DND-41 (cell line): ENCODE measurements at regions not wholly inside any gene's neighbourhood (a gene's known extent, or its start where the extent isn't known, plus 50 kb on each side); places are given as distances from the start of the nearest gene placed in this dataset.

Experiments used
- ATAC-seq: fragments of 200-7000 bp; cut with Tn5 transposase; 3 replicates; pipeline ENCODE4 v1.9.1; 2021; ENCODE audit warnings: low read depth; ENCODE audit not compliant: insufficient read depth
- DNase-seq: peaks from one replicate; pipeline ENCODE4 v3.0.0-alpha.2; 2020
- H2AFZ ChIP-seq: 2 replicates; pipeline ENCODE4 v1.6.0; 2012; ENCODE audit warnings: low read depth, low read length
- H3K27ac ChIP-seq: 2 replicates; pipeline ENCODE4 v1.5.1; 2012; ENCODE audit warnings: low read length, inconsistent platforms
- H3K27me3 ChIP-seq: fragments of 200-600 bp; sonication (generic); 2 replicates; pipeline ENCODE4 v1.6.0; 2012; ENCODE audit warnings: low read length, mild to moderate bottlenecking, inconsistent platforms; ENCODE audit not compliant: insufficient read depth, poor library complexity
- H3K36me3 ChIP-seq: 2 replicates; pipeline ENCODE4 v1.5.1; 2012; ENCODE audit warnings: low read length, inconsistent platforms; ENCODE audit not compliant: insufficient read depth
- H3K4me1 ChIP-seq: 2 replicates; pipeline ENCODE4 v1.5.1; 2012; ENCODE audit warnings: mild to moderate bottlenecking, low read length; ENCODE audit not compliant: insufficient read depth
- H3K4me2 ChIP-seq: 2 replicates; pipeline ENCODE4 v1.6.0; 2012; ENCODE audit warnings: mild to moderate bottlenecking, moderate library complexity, low read length, inconsistent platforms; ENCODE audit not compliant: insufficient read depth
- H3K4me3 ChIP-seq, 2 experiments: fragments of 200-600 bp in 1 of 2; shearing (Covaris generic) in 1 of 2; 2 replicates each; pipeline ENCODE4 v1.5.1; 2012 to 2016; ENCODE audit warnings: inconsistent platforms in 2 of 2, low read length in 2 of 2, mild to moderate bottlenecking in 2 of 2, low read depth in 1 of 2, moderate library complexity in 1 of 2
- H3K79me2 ChIP-seq: 2 replicates; pipeline ENCODE4 v1.6.0; 2012; ENCODE audit warnings: low read length, inconsistent platforms; ENCODE audit not compliant: insufficient read depth
- H3K9ac ChIP-seq: 2 replicates; pipeline ENCODE4 v1.6.0; 2012; ENCODE audit warnings: low read depth, mild to moderate bottlenecking, inconsistent platforms, low read length, moderate library complexity
- H3K9me3 ChIP-seq: 2 replicates; pipeline ENCODE4 v1.5.1; 2012; ENCODE audit warnings: low read length, moderate library complexity, mild to moderate bottlenecking, inconsistent platforms; ENCODE audit not compliant: insufficient read depth, severe bottlenecking
- H4K20me1 ChIP-seq: 2 replicates; pipeline ENCODE4 v1.6.0; 2012; ENCODE audit warnings: low read length; ENCODE audit not compliant: insufficient read depth
- EZH2 ChIP-seq: IDR thresholded peaks from 3 replicates; pipeline ENCODE4 v1.6.1; 2012; ENCODE audit warnings: borderline replicate concordance, low read depth, mild to moderate bottlenecking, moderate library complexity, low read length, inconsistent platforms; ENCODE audit not compliant: severe bottlenecking
- TF ChIP-seq, protein P1 (sequence below): IDR thresholded peaks from 2 replicates; pipeline ENCODE4 v1.5.1; 2012; ENCODE audit warnings: borderline replicate concordance, low read length, moderate library complexity, mild to moderate bottlenecking; ENCODE audit not compliant: poor library complexity, severe bottlenecking; ENCODE audit errors: extremely low read depth

- Histone ChIP-seq H3K9ac (no peak overlapping the region), H3K4me1 (no peaks in the 10 kb centered on the region), H3K9me3 (peaks cover 14% of the 10 kb centered on the region), H3K27ac (no peak overlapping the region), H3K79me2 (no peaks in the 10 kb centered on the region), H3K4me2 (no peak overlapping the region), H3K36me3 (no peaks in the 10 kb centered on the region), H3K4me3 (no peak overlapping the region), H3K27me3 (no peaks in the 10 kb centered on the region), H4K20me1 (no peaks in the 10 kb centered on the region), H2AFZ (no peak overlapping the region)
- DNase-seq: no peak
- ATAC-seq: no peak
- no peak for TF ChIP-seq EZH2
- TF ChIP-seq, protein P1, sequence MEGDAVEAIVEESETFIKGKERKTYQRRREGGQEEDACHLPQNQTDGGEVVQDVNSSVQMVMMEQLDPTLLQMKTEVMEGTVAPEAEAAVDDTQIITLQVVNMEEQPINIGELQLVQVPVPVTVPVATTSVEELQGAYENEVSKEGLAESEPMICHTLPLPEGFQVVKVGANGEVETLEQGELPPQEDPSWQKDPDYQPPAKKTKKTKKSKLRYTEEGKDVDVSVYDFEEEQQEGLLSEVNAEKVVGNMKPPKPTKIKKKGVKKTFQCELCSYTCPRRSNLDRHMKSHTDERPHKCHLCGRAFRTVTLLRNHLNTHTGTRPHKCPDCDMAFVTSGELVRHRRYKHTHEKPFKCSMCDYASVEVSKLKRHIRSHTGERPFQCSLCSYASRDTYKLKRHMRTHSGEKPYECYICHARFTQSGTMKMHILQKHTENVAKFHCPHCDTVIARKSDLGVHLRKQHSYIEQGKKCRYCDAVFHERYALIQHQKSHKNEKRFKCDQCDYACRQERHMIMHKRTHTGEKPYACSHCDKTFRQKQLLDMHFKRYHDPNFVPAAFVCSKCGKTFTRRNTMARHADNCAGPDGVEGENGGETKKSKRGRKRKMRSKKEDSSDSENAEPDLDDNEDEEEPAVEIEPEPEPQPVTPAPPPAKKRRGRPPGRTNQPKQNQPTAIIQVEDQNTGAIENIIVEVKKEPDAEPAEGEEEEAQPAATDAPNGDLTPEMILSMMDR: no peak
Measured at GRCh38 chr4:98816816-98817215, 112.1 kb downstream of the EIF4E start.

- ATAC-seq: no peak
- Histone ChIP-seq H3K9me3 (peaks cover 14% of the 10 kb centered on the region), H3K4me3 (no peak overlapping the region)
Measured at GRCh38 chr4:98816386-98816785, 112.5 kb downstream of the EIF4E start.

GRCh38 chr4:98804403-98804802 lies 124.5 kb downstream of the EIF4E start:
- H3K79me2 ChIP-seq: no peaks in the 10 kb centered on the region
- no peak overlapping the region for H3K4me3 ChIP-seq
- H4K20me1 ChIP-seq: no peaks in the 10 kb centered on the region
- DNase-seq: no peak
- no peak overlapping the region for H3K9ac ChIP-seq
- no peak overlapping the region for H3K4me2 ChIP-seq
- no peak for TF ChIP-seq EZH2
- TF ChIP-seq, protein P1: no peak
- H3K4me1 ChIP-seq: no peaks in the 10 kb centered on the region
- no peaks in the 10 kb centered on the region for H3K9me3 ChIP-seq
- no peaks in the 10 kb centered on the region for H3K36me3 ChIP-seq
- H3K27ac ChIP-seq: no peak overlapping the region
- no peak overlapping the region for H2AFZ ChIP-seq
- H3K27me3 ChIP-seq: no peaks in the 10 kb centered on the region
- ATAC-seq: no peak

More at GRCh38 chr4:98816386-98816785, 112.5 kb downstream of the EIF4E start:
- no peak overlapping the region for H3K27ac ChIP-seq
- no peak overlapping the region for H3K4me2 ChIP-seq
- H3K9ac ChIP-seq: no peak overlapping the region
- H3K27me3 ChIP-seq: no peaks in the 10 kb centered on the region
- H2AFZ ChIP-seq: no peak overlapping the region
- no peak for DNase-seq
- no peaks in the 10 kb centered on the region for H3K79me2 ChIP-seq
- no peaks in the 10 kb centered on the region for H3K4me1 ChIP-seq
- no peaks in the 10 kb centered on the region for H3K36me3 ChIP-seq
- TF ChIP-seq, protein P1: no peak
- no peaks in the 10 kb centered on the region for H4K20me1 ChIP-seq

- TF ChIP-seq EZH2: no peak
- TF ChIP-seq, protein P1: no peak
- H3K79me2 ChIP-seq: no peaks in the 10 kb centered on the region
- no peak overlapping the region for H3K27ac ChIP-seq
- H3K4me2 ChIP-seq: no peak overlapping the region
- ATAC-seq (no peak), DNase-seq (no peak)
- H3K27me3 ChIP-seq: no peaks in the 10 kb centered on the region
- H3K9ac ChIP-seq: no peak overlapping the region
- no peaks in the 10 kb centered on the region for H3K9me3 ChIP-seq
- no peak overlapping the region for H3K4me3 ChIP-seq
- H2AFZ ChIP-seq: no peak overlapping the region
- no peaks in the 10 kb centered on the region for H3K36me3 ChIP-seq
- H4K20me1 ChIP-seq: no peaks in the 10 kb centered on the region
- no peaks in the 10 kb centered on the region for H3K4me1 ChIP-seq
Measured at GRCh38 chr4:98803251-98803650, 125.7 kb downstream of the EIF4E start.
